ENCODE measurements at regions not wholly inside any gene's neighbourhood (a gene's known extent, or its start where the extent isn't known, plus 50 kb on each side); places are given as distances from the start of the nearest gene placed in this dataset.

DNA sequence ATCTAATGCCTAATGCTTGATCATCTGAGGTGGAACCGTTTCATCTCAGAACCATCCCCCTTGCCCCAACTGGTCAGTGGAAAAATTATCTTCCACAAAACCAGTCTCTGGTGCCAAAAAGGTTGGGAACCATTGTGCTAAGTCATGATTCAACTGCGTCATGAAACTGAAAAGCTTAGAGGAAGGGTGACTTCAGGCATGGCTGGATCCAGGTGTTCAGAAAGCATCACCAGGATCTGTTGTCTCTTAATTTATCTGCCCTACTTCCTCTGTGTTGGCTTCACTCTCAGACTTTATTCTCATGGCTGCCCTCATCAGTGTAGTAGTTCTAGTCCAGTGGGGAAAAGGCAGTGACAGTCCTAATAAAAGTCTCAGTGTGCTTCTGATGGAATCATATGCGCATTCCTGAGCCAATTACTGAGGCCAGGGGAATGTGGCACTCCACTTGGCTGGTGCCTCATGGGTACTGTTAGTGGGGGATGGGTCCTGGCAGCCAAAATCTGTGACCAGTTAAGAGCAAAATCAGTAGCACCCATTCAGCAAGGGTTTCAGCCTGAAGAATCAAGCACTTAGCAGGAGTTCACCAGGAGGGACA lies 110.3 kb downstream of the WNT5A start:
- TF ChIP-seq, protein P1, sequence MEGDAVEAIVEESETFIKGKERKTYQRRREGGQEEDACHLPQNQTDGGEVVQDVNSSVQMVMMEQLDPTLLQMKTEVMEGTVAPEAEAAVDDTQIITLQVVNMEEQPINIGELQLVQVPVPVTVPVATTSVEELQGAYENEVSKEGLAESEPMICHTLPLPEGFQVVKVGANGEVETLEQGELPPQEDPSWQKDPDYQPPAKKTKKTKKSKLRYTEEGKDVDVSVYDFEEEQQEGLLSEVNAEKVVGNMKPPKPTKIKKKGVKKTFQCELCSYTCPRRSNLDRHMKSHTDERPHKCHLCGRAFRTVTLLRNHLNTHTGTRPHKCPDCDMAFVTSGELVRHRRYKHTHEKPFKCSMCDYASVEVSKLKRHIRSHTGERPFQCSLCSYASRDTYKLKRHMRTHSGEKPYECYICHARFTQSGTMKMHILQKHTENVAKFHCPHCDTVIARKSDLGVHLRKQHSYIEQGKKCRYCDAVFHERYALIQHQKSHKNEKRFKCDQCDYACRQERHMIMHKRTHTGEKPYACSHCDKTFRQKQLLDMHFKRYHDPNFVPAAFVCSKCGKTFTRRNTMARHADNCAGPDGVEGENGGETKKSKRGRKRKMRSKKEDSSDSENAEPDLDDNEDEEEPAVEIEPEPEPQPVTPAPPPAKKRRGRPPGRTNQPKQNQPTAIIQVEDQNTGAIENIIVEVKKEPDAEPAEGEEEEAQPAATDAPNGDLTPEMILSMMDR (IDR thresholded peaks at IDR 0.05; ENCODE audit: low read depth, low read length) = no peak
- no peak for TF ChIP-seq MAX (IDR thresholded peaks at IDR 0.05; ENCODE audit: low read depth, low read length)
- TF ChIP-seq POLR2A (IDR thresholded peaks at IDR 0.05; ENCODE audit: extremely low read depth, insufficient read length) = no peak
